Mesenchymal stem cell (in vitro differentiated cells and primary cell): ENCODE measurements at regions not wholly inside any gene's neighbourhood (a gene's known extent, or its start where the extent isn't known, plus 50 kb on each side); places are given as distances from the start of the nearest gene placed in this dataset.

Source experiments
- DNase-seq: peaks from one replicate; pipeline ENCODE4 v3.0.0-alpha.2; 2013
- H2AFZ ChIP-seq: one replicate; pipeline ENCODE4 v1.6.1; 2013; ENCODE audit warnings: low read depth, mild to moderate bottlenecking, control low read depth, inconsistent platforms, low read length, moderate library complexity
- H2AK5ac ChIP-seq: 2 replicates; pipeline ENCODE4 v1.6.1; 2013; ENCODE audit warnings: low read length, moderate library complexity, mild to moderate bottlenecking, inconsistent platforms; ENCODE audit not compliant: severe bottlenecking
- H2BK120ac ChIP-seq: one replicate; pipeline ENCODE4 v1.6.1; 2013; ENCODE audit warnings: low read depth, mild to moderate bottlenecking, inconsistent platforms, low read length, moderate library complexity
- H2BK12ac ChIP-seq, 2 experiments: one replicate each; pipeline ENCODE4 v1.6.1; 2013; ENCODE audit warnings: inconsistent platforms in 2 of 2, low read length in 2 of 2, mild to moderate bottlenecking in 2 of 2, moderate library complexity in 2 of 2, control low read depth in 1 of 2
- H2BK15ac ChIP-seq: one replicate; pipeline ENCODE4 v1.6.1; 2013; ENCODE audit warnings: mild to moderate bottlenecking, low read depth, inconsistent platforms; ENCODE audit not compliant: poor library complexity, severe bottlenecking
- H2BK5ac ChIP-seq: 2 replicates; pipeline ENCODE4 v1.6.1; 2013; ENCODE audit warnings: low read depth, mild to moderate bottlenecking, low read length, control low read depth, inconsistent platforms; ENCODE audit not compliant: poor library complexity, severe bottlenecking
- H3K14ac ChIP-seq, 2 experiments: one replicate each; pipeline ENCODE4 v1.6.1; 2013; ENCODE audit warnings: inconsistent platforms in 2 of 2, low read length in 2 of 2, control low read depth in 1 of 2, mild to moderate bottlenecking in 1 of 2, moderate library complexity in 1 of 2
- H3K18ac ChIP-seq, 2 experiments: one replicate each; pipeline ENCODE4 v1.6.1; 2013; ENCODE audit warnings: inconsistent platforms in 2 of 2, low read length in 2 of 2, control low read depth in 1 of 2, low read depth in 1 of 2, mild to moderate bottlenecking in 1 of 2
- H3K23ac ChIP-seq, 2 experiments: one replicate each; pipeline ENCODE4 v1.6.1; 2013; ENCODE audit warnings: inconsistent platforms in 2 of 2, low read length in 2 of 2, mild to moderate bottlenecking in 2 of 2, moderate library complexity in 2 of 2, control low read depth in 1 of 2
- H3K27ac ChIP-seq: 2 replicates; pipeline ENCODE4 v1.5.1; 2013; ENCODE audit warnings: mild to moderate bottlenecking, moderate library complexity, low read length, control low read depth, inconsistent platforms; ENCODE audit not compliant: poor library complexity, severe bottlenecking
- H3K27me3 ChIP-seq, 2 experiments: 2 replicates each; pipeline versions ENCODE4 v1.6.1 to v1.7.0; 2013; ENCODE audit warnings: low read length in 2 of 2, mild to moderate bottlenecking in 2 of 2, moderate library complexity in 2 of 2, control low read depth in 1 of 2, inconsistent platforms in 1 of 2; ENCODE audit not compliant: control insufficient read depth in 1 of 2, insufficient read depth in 1 of 2
- H3K36me3 ChIP-seq, 2 experiments: 2 replicates each; pipeline versions ENCODE4 v1.6.1 to v1.7.0; 2013; ENCODE audit warnings: low read length in 2 of 2, control low read depth in 1 of 2, inconsistent platforms in 1 of 2, low read depth in 1 of 2, mild to moderate bottlenecking in 1 of 2; ENCODE audit not compliant: insufficient read depth in 2 of 2, control insufficient read depth in 1 of 2
- H3K4ac ChIP-seq, 2 experiments: one replicate each; pipeline ENCODE4 v1.6.1; 2013; ENCODE audit warnings: inconsistent platforms in 2 of 2, low read length in 2 of 2, mild to moderate bottlenecking in 2 of 2, moderate library complexity in 2 of 2, control low read depth in 1 of 2, low read depth in 1 of 2
- H3K4me1 ChIP-seq: 2 replicates; pipeline ENCODE4 v1.6.1; 2013; ENCODE audit warnings: low read depth, low read length, control low read depth; ENCODE audit not compliant: control insufficient read depth, insufficient read depth
- H3K4me2 ChIP-seq: 2 replicates; pipeline ENCODE4 v1.6.1; 2013; ENCODE audit warnings: low read length, mild to moderate bottlenecking, inconsistent platforms; ENCODE audit not compliant: poor library complexity, severe bottlenecking
- H3K4me3 ChIP-seq, 2 experiments: 2 replicates each; pipeline versions ENCODE4 v1.5.1 to v1.7.0; 2013; ENCODE audit warnings: low read length in 2 of 2, mild to moderate bottlenecking in 2 of 2, control low read depth in 1 of 2, low read depth in 1 of 2; ENCODE audit not compliant: insufficient read depth in 1 of 2
- H3K79me1 ChIP-seq: replicated peaks from 2 replicates; pipeline ENCODE4 v1.6.1; 2013; ENCODE audit warnings: mild to moderate bottlenecking, control low read depth, low read length, inconsistent platforms; ENCODE audit not compliant: poor library complexity, severe bottlenecking
- H3K9ac ChIP-seq: 2 replicates; pipeline ENCODE4 v1.7.0; 2013; ENCODE audit warnings: mild to moderate bottlenecking, low read length, moderate library complexity
- H3K9me3 ChIP-seq: 2 replicates; pipeline ENCODE4 v1.7.0; 2013; ENCODE audit warnings: mild to moderate bottlenecking, low read length; ENCODE audit not compliant: control insufficient read depth
- H4K8ac ChIP-seq: one replicate; pipeline ENCODE4 v1.6.1; 2013; ENCODE audit warnings: inconsistent platforms, mild to moderate bottlenecking, low read length, moderate library complexity
- H4K91ac ChIP-seq: one replicate; pipeline ENCODE4 v1.6.1; 2013; ENCODE audit warnings: mild to moderate bottlenecking, low read length, inconsistent platforms
- WGBS: methylation state at CpG from one replicate; pipeline ENCODE4 v1.1.7; 2013; ENCODE audit warnings: mixed read lengths; 5-methylcytosine and 5-hydroxymethylcytosine counted together

DNA sequence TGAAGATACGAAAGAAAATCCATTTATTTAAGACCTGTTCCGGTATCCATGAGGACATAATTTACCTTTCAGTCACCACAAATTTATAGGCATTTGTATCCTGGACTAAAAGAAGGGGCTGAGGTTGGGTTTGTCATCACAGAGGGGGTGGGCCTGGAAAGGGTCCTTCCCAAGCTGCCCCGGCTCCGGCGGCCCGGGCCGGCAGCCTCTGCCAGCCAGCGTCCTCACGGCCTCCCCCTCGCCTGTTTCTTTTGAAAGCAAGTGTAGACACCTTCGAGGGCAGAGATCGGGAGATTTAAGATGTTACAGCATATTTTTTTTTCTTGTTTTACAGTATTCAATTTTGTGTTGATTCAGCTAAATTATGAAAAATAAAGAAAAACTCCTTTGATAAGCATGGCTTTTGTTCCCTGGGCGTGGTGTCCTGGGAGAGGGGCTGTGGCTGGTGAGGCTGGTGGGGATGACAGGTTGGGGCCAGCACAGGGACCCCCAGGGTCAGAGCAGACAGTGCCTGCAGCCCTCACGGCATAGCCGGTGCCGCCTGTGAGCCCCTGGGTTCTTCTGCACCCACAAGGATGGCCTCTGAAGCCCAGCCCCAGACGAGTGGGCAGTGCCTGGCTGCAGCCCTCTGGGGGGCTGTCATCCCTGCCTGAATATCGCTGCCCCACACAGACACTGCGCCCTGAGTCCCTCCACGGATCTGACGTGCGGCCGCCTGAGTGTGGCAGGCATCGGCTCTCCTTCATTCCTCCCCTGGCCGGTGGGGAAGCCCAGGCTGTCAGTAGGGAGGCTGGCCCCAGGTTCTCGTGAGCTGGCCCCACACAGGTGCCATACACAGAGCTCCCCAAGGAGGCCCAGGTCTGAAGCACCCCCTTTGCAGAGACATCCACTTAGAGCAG is 1075.9 kb downstream of the BRD1 start:
- no peak overlapping the region for H3K4ac ChIP-seq

DNA sequence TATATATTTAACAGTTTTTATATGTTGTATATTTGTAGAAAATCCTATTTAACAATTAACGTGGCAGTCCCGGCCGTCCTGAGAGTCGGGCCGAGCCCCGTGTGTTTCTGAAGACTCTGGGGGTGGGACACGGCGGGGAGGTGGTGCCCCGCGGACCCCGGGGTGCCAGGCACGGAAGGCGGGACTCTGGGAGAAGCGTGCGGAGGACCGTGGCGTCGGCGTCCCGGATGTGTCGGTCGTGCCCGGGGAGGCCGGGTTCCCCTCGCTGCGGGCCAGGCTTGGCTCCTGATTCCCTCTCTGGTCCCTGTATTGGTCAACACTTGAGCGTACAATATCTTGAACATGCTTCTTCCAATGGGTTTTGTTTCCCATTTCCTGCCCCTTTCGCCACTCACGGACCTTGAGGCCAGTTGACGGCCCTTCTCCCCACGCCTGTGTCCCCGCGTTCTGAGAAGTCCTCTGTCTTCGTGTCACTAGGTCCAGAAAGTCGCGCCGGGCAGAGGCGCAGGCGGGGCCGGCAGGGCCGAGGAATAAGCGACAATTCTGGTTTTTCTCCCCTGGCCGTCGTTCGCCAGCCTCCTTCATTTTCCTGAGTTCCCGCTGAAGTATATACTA is 1076.7 kb downstream of the BRD1 start:
- Histone ChIP-seq H3K4ac (no peak overlapping the region), H4K8ac (no peak overlapping the region), H3K27me3 (no peaks in the 10 kb centered on the region), H2BK15ac (no peak overlapping the region), H2BK5ac (no peak overlapping the region), H3K9ac (no peak overlapping the region), H3K27ac (no peak overlapping the region), H3K14ac (no peak overlapping the region), H3K4me1 (peaks cover 2% of the 10 kb centered on the region), H3K79me1 (no peaks in the 10 kb centered on the region), H3K4me2 (no peak overlapping the region), H4K91ac (no peak overlapping the region), H2AFZ (no peak overlapping the region), H3K36me3 (no peaks in the 10 kb centered on the region), H3K4me3 (no peak overlapping the region), H2BK12ac (no peak overlapping the region), H2BK120ac (no peak overlapping the region), H3K18ac (no peak overlapping the region), H3K9me3 (no peaks in the 10 kb centered on the region), H2AK5ac (no peak overlapping the region), H3K23ac (no peak overlapping the region)
- DNase-seq = no peak
- WGBS = 95% methylated on average over 39 of the region's 46 CpGs

More for the DNA sequence above, 1075.9 kb downstream of the BRD1 start:
- no peak overlapping the region for H3K23ac ChIP-seq
- no peak overlapping the region for H3K27ac ChIP-seq
- H2AFZ ChIP-seq = no peak overlapping the region
- H2BK15ac ChIP-seq = no peak overlapping the region
- no peak overlapping the region for H4K91ac ChIP-seq
- H2BK5ac ChIP-seq = no peak overlapping the region
- H2BK120ac ChIP-seq = no peak overlapping the region
- H3K4me1 ChIP-seq = peaks cover 2% of the 10 kb centered on the region
- DNase-seq = no peak
- no peak overlapping the region for H3K14ac ChIP-seq
- no peak overlapping the region for H4K8ac ChIP-seq
- H3K79me1 ChIP-seq = no peaks in the 10 kb centered on the region
- no peak overlapping the region for H2BK12ac ChIP-seq
- 84% methylated on average over 19 of the region's 26 CpGs for WGBS
- H3K27me3 ChIP-seq = no peaks in the 10 kb centered on the region
- no peak overlapping the region for H3K4me3 ChIP-seq
- no peaks in the 10 kb centered on the region for H3K36me3 ChIP-seq
- H3K9ac ChIP-seq = no peak overlapping the region
- H2AK5ac ChIP-seq = no peak overlapping the region
- H3K4me2 ChIP-seq = no peak overlapping the region
- no peaks in the 10 kb centered on the region for H3K9me3 ChIP-seq
- no peak overlapping the region for H3K18ac ChIP-seq

DNA sequence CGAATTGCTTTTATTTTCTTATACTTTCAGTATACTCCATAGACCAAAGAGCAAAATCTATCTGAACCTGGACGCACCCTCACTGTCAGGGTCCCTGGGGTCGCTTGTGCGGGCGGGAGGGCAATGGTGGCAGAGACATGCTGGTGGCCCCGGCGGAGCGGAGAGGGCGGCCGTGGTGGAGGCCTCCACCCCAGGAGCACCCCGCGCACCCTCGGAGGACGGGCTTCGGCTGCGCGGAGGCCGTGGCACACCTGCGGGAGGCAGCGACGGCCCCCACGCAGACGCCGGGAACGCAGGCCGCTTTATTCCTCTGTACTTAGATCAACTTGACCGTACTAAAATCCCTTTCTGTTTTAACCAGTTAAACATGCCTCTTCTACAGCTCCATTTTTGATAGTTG is 1077.4 kb downstream of the BRD1 start:
- no peak overlapping the region for H2AK5ac ChIP-seq
- H3K9me3 ChIP-seq = no peaks in the 10 kb centered on the region

DNA sequence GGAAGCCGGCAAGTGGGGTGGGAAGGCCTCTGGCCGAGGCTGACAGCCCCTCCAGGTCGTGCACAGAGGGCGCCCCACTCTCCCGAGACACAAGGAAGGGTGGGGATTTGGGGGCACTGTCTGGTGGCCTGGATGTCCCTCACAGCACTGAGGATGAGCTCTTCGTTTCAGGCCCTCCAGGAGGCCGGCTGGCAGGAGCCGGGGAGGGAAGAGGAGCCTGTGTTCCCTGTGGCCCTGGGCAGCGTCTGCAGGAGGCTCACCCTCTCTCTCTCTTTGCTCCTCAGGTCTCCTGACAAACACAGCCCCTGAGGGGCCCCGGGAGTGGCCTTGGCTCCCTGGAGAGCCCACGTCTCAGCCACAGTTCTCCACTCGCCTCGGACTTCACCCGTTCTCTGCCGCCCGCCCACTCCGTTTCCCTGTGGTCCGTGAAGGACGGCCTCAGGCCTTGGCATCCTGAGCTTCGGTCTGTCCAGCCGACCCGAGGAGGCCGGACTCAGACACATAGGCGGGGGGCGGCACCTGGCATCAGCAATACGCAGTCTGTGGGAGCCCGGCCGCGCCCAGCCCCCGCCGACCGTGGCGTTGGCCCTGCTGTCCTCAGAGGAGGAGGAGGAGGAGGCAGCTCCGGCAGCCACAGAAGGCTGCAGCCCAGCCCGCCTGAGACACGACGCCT is 1078.0 kb downstream of the BRD1 start:
- WGBS = 90% methylated on average over 27 of the region's 37 CpGs
- Histone ChIP-seq H3K4me3 (no peak overlapping the region), H3K9me3 (no peaks in the 10 kb centered on the region), H4K8ac (no peak overlapping the region), H3K4ac (no peak overlapping the region), H3K27me3 (no peaks in the 10 kb centered on the region), H2AFZ (no peak overlapping the region), H3K14ac (no peak overlapping the region), H3K4me1 (peaks cover 2% of the 10 kb centered on the region), H3K23ac (no peak overlapping the region), H2AK5ac (no peak overlapping the region), H3K79me1 (no peaks in the 10 kb centered on the region), H3K4me2 (no peak overlapping the region), H2BK5ac (no peak overlapping the region), H2BK15ac (no peak overlapping the region), H3K27ac (no peak overlapping the region), H3K9ac (no peak overlapping the region), H3K18ac (no peak overlapping the region), H4K91ac (no peak overlapping the region), H2BK120ac (no peak overlapping the region), H2BK12ac (no peak overlapping the region), H3K36me3 (no peaks in the 10 kb centered on the region)
- no peak for DNase-seq

More for the DNA sequence above, 1077.4 kb downstream of the BRD1 start:
- no peak overlapping the region for H4K8ac ChIP-seq
- H3K36me3 ChIP-seq = no peaks in the 10 kb centered on the region
- H2AFZ ChIP-seq = no peak overlapping the region
- H3K9ac ChIP-seq = no peak overlapping the region
- whole genome bisulfite sequencing = 92% methylated on average over 27 of the region's 27 CpGs
- H3K18ac ChIP-seq = no peak overlapping the region
- no peak overlapping the region for H2BK120ac ChIP-seq
- no peak overlapping the region for H2BK5ac ChIP-seq
- H3K27me3 ChIP-seq = no peaks in the 10 kb centered on the region
- no peak overlapping the region for H4K91ac ChIP-seq
- DNase-seq = no peak
- no peak overlapping the region for H3K14ac ChIP-seq
- no peak overlapping the region for H2BK15ac ChIP-seq
- H3K23ac ChIP-seq = no peak overlapping the region
- no peak overlapping the region for H3K4me2 ChIP-seq
- no peak overlapping the region for H3K4me3 ChIP-seq
- no peak overlapping the region for H3K27ac ChIP-seq
- H2BK12ac ChIP-seq = no peak overlapping the region
- peaks cover 2% of the 10 kb centered on the region for H3K4me1 ChIP-seq
- no peak overlapping the region for H3K4ac ChIP-seq
- H3K79me1 ChIP-seq = no peaks in the 10 kb centered on the region
